MCF 10A (cell line): ENCODE measurements at regions not wholly inside any gene's neighbourhood (a gene's known extent, or its start where the extent isn't known, plus 50 kb on each side); places are given as distances from the start of the nearest gene placed in this dataset.

Source experiments
- BruUV-seq: library from RNA; stranded (reverse); fragments of 400-500 nt; replicated peaks from 2 replicates; lab custom pipeline; 2021; lab: Mats Ljungman, UMichigan
- CTCF ChIA-PET: fragments of 300-600 bp; sonication (Branson Sonifier 250); formaldehyde crosslinking; extraction: SDS; loops from one replicate; lab custom pipeline; 2021; ENCODE audit warnings: antibody characterized with exemption, inconsistent platforms; lab: Yijun Ruan, JAX
- POLR2A ChIA-PET: fragments of 300-600, 350-650 bp; sonication (Branson Sonifier 250); formaldehyde crosslinking; extraction: SDS; loops from one replicate; lab custom pipeline; 2020; ENCODE audit warnings: antibody characterized with exemption, inconsistent platforms; lab: Yijun Ruan, JAX
- DNase-seq: peaks from one replicate; pipeline ENCODE4 v3.0.0-alpha.2; 2018; ENCODE audit not compliant: unreplicated experiment
- H3K27ac Mint-ChIP-seq: one replicate; pipeline ENCODE4 v1.8.0; 2022; ENCODE audit warnings: mild to moderate bottlenecking, low read depth, mixed read lengths; ENCODE audit not compliant: unreplicated experiment
- H3K27me3 Mint-ChIP-seq: one replicate; pipeline ENCODE4 v1.8.0; 2022; ENCODE audit warnings: mixed read lengths; ENCODE audit not compliant: insufficient read depth, unreplicated experiment
- H3K36me3 Mint-ChIP-seq: one replicate; pipeline ENCODE4 v1.8.0; 2022; ENCODE audit warnings: mild to moderate bottlenecking, moderate library complexity, mixed read lengths; ENCODE audit not compliant: insufficient read depth, unreplicated experiment
- H3K4me1 Mint-ChIP-seq: one replicate; pipeline ENCODE4 v1.8.0; 2022; ENCODE audit warnings: mixed read lengths; ENCODE audit not compliant: insufficient read depth, unreplicated experiment
- H3K4me3 Mint-ChIP-seq: one replicate; pipeline ENCODE4 v1.8.0; 2022; ENCODE audit warnings: mild to moderate bottlenecking, moderate library complexity, mixed read lengths; ENCODE audit not compliant: unreplicated experiment
- H3K9me3 Mint-ChIP-seq: one replicate; pipeline ENCODE4 v1.8.0; 2022; ENCODE audit warnings: mixed read lengths; ENCODE audit not compliant: unreplicated experiment
- CTCF ChIP-seq: fragments of 200-600 bp; IDR thresholded peaks from one replicate; pipeline ENCODE4 v1.8.0; 2022; ENCODE audit warnings: antibody characterized with exemption, mild to moderate bottlenecking; ENCODE audit not compliant: unreplicated experiment
- intact Hi-C: fragments of 100-400 bp; cut with micrococcal nuclease; formaldehyde crosslinking; loops from 2 replicates; pipeline ENCODE4 v1.14.1; 2022

- CTCF ChIA-PET: no interaction called here
- peak; percentile 4 for DNase-seq
- H3K27me3 Mint-ChIP-seq: no peaks in the 10 kb centered on the region
- no peak overlapping the region for H3K4me3 Mint-ChIP-seq
- H3K4me1 Mint-ChIP-seq: no peaks in the 10 kb centered on the region
- H3K27ac Mint-ChIP-seq: no peak overlapping the region
- POLR2A ChIA-PET: interaction anchor here (0.6 kb wide), 1 partner anchor 952 kb away, joined by 4 read pairs; no protein-coding TSS in a partner anchor
- no peak for TF ChIP-seq CTCF
- no peaks in the 10 kb centered on the region for H3K36me3 Mint-ChIP-seq
- BruUV-seq: no TSS peak
- intact Hi-C loops: no loop called here
- H3K9me3 Mint-ChIP-seq: no peaks in the 10 kb centered on the region
Measured at GRCh38 chr9:28120626-28121025, 547.3 kb upstream of the C9orf72 start.

DNA sequence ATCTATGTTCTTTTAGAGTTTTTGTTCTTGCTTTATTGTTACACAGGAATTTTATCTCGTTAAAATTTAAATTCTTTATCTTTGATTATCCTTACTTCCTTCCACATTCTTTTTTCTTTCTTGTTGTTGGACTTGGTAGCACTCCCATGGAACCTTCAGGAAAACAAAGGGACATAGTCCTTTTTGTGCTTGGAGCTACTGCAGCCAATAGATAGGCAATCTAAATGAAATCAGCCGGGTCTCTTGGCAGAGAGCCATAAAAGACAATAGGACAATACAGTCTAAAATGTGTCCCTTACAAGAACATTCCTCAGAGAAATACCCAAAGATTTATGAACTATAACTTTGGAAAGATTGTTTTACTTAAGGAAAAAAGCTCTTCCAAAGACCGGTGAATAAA lies 548.1 kb upstream of the C9orf72 start:
- DNase-seq: no peak
- no peaks in the 10 kb centered on the region for H3K4me1 Mint-ChIP-seq
- POLR2A ChIA-PET: interaction anchor here (0.8 kb wide), 1 partner anchor 34 kb away, joined by 3 read pairs; no protein-coding TSS in a partner anchor
- H3K9me3 Mint-ChIP-seq: no peaks in the 10 kb centered on the region
- CTCF ChIA-PET: interaction anchor here (0.6 kb wide), 1 partner anchor 183 kb away, joined by 3 read pairs; no protein-coding TSS in a partner anchor
- H3K4me3 Mint-ChIP-seq: no peak overlapping the region
- no peaks in the 10 kb centered on the region for H3K27me3 Mint-ChIP-seq
- TF ChIP-seq CTCF: no peak
- H3K27ac Mint-ChIP-seq: no peak overlapping the region
- H3K36me3 Mint-ChIP-seq: no peaks in the 10 kb centered on the region
- no TSS peak for BruUV-seq
- intact Hi-C loops: no loop called here

GRCh38 chr9:28124917-28125316 lies 551.6 kb upstream of the C9orf72 start:
- Mint-ChIP-seq H3K9me3 (no peaks in the 10 kb centered on the region), H3K4me1 (no peaks in the 10 kb centered on the region), H3K36me3 (no peaks in the 10 kb centered on the region), H3K27ac (no peak overlapping the region), H3K27me3 (no peaks in the 10 kb centered on the region), H3K4me3 (no peak overlapping the region)
- TF ChIP-seq CTCF: no peak
- no TSS peak for BruUV-seq
- intact Hi-C loops: no loop called here
- ChIA-PET POLR2A (interaction anchor here (0.7 kb wide), 1 partner anchor 69 kb away, joined by 3 read pairs; no protein-coding TSS in a partner anchor), CTCF (interaction anchor here (0.9 to 1.0 kb wide), 2 partner anchors 11 to 75 kb away, joined by 3 to 4 read pairs; no protein-coding TSS in a partner anchor)
- no peak for DNase-seq

GRCh38 chr9:28127101-28127500 lies 553.8 kb upstream of the C9orf72 start:
- CTCF ChIA-PET: interaction anchor here (0.8 kb wide), 1 partner anchor 107 kb away, joined by 3 read pairs; no protein-coding TSS in a partner anchor

More at GRCh38 chr9:28127101-28127500, 553.8 kb upstream of the C9orf72 start:
- H3K9me3 Mint-ChIP-seq: no peaks in the 10 kb centered on the region
- intact Hi-C loops: no loop called here
- H3K4me1 Mint-ChIP-seq: no peaks in the 10 kb centered on the region
- BruUV-seq: no TSS peak
- POLR2A ChIA-PET: no interaction called here
- H3K36me3 Mint-ChIP-seq: no peaks in the 10 kb centered on the region
- H3K4me3 Mint-ChIP-seq: no peak overlapping the region
- peak; percentile 24 for DNase-seq
- H3K27ac Mint-ChIP-seq: no peak overlapping the region
- TF ChIP-seq CTCF: no peak
- H3K27me3 Mint-ChIP-seq: no peaks in the 10 kb centered on the region
